NCI-H1930 (cell line): ENCODE measurements at regions not wholly inside any gene's neighbourhood (a gene's known extent, or its start where the extent isn't known, plus 50 kb on each side); places are given as distances from the start of the nearest gene placed in this dataset.
"Not testable (repeated sequence)": the region's sequence is repeated elsewhere in the genome, so short reads cannot be mapped to it uniquely, and the experiment has no call there.

Experiments used
- DNase-seq, 2 experiments: peaks; one replicate each; lab custom pipeline; 2025; lab: John Stamatoyannopoulos, UW

DNA sequence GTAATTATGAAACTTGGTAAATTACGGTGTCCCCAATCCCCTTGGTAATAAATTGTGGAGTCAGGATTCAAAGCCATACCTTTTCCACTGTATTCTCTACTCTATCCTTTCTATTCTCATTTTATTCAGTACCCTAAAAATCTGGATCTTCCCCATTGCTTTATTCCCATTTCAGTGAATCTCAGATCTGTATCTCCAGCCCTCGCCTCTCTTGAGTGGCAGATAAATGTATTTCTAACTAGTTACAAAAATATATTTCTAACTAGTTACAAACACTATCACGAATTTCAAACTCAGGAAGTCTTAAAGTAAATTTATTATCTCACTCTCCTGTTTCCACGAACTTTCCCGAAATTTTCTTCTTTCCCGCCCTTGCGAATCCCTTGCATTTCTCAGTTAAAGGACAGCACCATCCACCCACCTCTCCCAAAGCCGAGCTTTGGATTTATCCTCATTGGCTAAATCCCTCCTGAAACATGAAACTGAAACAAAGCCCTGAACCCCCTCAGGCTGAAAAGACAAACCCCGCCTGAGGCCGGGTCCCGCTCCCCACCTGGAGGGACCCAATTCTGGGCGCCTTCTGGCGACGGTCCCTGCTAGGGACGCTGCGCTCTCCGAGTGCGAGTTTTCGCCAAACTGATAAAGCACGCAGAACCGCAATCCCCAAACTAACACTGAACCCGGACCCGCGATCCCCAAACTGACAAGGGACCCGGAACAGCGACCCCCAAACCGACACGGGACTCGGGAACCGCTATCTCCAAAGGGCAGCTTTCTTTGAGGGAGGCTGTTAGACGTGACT lies 164.3 kb upstream of the PABPC3 start:
- DNase-seq = no peak

DNA sequence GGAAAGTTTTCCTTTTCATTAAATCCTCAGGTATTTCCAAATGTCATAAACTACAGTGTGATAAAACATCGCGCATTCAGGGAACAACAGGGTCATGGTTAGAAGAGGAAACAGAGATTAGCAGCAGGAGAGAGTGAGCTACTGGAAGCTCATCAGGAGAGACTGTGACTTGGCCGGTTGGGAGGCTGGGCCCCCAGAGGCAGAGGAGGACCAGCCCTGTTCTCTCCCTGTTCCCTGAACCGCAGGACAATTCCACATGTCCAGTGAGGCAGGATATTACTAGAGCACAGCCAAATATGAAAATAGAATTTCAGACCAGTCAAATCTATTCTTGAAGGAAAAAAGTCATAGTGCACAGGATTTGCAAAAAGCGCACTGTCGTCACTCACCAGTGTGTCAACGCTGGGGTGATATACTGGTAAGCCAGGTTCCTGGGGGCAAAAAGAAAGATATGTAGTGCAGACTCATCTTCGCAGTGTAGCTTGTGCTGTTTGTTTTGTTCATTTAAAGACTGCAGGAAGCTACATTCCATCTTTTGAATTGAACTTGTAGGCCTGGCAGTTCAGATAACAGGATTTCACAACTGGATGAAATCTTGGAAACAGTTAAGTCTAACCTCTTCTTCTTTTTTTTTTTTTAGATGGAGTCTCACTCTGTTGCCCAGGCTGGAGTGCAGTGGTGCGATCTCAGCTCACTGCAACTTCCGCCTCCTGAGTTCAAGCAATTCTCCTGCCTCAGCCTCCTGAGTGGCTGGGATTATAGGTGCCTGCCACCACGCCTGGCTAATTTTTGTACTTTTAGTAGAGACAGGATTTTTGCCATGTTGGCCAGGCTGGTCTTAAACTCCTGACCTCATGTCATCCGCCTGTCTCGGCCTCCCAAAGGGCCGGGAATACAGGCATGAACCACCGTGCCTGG lies 162.6 kb upstream of the PABPC3 start:
- DNase-seq = not testable (repeated sequence)

DNA sequence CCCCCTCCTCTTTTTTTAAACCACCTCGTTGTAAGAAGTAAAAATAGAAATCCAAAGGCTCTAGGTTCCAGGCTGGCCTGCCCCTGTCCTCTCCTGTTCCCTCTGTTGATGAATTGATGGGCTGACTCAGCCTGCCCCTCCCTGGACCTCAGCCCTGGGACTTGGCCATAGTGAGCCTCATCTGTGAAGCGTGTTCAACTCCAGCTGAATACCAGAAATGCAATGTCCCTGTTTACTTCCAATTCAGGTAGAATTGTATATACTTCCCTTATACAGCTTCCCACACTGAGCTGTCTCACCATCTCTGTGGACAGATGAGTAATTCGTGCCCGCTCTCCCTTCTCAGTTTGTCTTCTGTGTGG lies 161.9 kb upstream of the PABPC3 start:
- DNase-seq = not testable (repeated sequence)

DNA sequence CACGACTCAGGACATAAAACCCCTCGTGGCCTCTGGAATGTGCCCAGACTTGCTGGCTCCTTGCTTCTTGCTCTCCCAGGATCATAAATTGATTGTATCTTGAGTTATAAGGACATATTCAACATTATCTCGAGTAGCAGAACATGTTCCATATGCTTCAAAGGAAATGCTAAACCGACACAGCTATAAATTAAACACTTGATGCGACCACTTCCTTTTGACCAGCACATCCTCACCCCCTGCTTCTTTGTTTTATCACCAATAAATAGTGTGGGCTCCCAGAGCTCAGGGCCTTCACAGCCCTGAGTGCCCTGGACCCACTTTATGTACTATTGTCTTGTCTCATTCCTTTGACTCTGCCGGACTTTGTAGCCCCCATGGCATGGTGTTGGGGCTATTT lies 157.0 kb upstream of the PABPC3 start:
- no peak for DNase-seq

DNA sequence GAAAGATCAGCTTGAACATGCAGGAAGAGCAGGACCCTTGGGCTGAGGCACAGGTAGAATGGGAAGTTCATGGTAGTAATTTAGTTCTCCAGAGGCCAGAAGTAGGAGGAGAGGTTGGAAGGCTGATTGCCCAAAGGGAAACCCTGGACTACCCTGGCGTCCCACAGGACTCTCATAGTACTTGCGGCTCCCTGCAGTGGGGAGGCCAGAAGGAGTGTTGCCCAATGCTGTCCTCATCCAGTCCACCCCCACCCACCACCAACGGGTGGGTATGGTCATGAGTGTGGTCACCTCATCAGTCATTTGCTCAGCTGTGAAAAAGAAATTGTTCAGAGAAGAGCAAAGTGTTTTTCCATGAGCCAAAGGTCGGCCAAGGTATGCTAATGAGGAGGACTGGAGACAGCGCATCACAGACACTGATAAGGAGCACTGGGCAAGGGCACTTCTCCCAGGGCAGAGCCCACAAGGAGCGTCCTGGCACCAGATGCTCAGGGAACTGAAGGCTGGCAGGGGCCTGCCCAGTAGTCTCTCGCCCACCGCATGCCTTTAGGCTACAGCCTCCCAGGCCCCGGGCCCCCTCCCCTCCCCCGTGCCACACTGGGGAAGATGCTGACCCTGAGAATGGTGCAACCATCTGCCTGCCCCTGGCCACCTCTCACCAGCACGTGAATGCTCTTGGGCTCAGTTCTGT lies 154.8 kb upstream of the PABPC3 start:
- DNase-seq = not testable (repeated sequence)

DNA sequence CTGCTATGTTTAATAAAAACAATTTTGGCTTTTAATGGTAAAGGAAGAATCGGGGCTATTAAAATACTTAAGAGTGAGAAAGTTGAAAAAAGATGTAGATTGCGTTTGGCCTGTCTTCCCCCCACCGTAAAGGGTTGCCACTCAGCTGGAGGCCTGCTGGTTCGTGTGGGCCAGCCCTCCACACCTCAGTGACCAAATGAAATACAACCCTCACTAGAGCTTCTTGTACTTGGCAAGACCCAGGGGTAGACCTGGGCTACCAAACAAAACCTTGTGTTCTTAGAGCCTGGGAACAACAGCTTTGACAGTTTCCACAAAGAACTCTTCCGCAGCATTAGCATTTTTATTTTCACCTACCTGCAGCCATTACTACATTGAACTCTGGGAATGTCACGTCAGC lies 152.8 kb upstream of the PABPC3 start:
- no peak for DNase-seq

DNA sequence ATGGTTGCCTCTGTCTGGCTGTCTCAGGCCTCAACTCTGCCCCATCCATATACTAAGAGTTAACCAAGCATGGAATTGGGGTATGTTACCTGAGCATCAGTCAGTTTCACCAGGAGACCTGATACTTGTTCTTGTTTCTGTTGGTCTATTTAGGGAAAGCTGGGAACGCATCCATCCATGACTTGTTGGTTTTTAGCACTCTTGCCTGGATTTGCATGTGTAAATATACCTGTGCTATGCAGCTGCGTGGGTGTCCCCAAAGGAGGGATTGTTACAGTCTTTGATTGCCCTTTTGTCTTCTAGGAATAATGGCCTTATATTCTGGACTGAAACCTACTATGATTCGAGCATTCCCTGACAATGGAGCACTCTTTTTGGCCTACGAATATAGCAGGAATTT lies 151.9 kb upstream of the PABPC3 start:
- not testable (repeated sequence) for DNase-seq

DNA sequence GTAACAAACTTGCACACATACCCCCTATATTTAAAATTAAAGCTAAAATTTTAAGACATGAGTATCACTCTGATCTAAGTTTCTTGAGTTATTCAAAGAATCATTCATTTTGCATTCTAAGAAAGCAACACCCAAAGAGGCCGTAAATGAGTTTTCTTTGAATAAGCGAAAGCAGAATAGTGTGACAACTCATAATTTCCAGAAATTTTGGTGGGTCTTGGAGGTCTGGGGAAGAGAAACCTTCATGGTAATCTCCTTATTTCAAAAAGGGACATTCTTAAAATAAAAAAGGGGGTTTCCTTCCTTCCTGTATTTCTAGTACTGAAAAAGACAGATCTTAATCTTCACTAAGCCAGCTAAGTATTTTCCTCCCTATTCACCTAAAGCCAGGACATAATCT lies 147.0 kb upstream of the PABPC3 start:
- not testable (repeated sequence) for DNase-seq

DNA sequence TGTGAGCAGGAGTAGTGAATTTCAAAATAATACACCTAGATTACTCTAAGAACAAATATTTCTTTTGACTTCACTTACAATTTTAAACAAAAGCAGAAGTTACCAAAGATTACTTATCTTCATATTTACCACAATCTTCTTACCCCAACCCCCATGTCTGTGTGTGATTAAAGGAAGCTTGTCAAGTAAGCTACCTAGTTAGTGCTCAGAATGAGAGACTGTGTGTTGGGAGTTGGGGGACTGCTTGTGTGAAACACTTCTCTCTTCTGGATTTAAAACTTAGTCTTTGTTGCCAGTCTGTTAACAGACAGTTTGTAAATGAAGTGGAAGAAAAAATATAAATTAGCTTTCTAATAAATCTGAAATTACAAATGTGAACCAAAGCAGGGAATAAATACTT lies 145.3 kb upstream of the PABPC3 start:
- DNase-seq = not testable (repeated sequence)

DNA sequence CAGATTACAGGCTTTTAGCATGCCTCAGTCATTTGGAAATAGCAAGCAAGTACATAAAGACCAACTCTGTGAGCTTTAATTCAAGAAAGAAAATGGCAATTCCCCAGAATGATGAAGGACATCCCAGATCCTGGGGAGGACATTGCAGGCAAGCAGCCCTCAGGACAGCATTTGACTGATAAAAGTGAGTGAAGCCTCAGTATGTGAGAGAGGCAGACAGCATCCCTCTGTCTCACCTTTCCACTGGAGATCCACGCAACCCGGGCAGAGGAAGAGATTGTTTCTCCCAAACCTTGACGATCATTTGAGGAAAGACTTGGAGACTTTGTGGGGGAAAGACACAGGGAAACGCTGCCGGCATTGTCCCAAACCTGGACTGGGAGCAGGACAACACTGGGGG lies 128.0 kb upstream of the PABPC3 start:
- DNase-seq = not testable (repeated sequence)

DNA sequence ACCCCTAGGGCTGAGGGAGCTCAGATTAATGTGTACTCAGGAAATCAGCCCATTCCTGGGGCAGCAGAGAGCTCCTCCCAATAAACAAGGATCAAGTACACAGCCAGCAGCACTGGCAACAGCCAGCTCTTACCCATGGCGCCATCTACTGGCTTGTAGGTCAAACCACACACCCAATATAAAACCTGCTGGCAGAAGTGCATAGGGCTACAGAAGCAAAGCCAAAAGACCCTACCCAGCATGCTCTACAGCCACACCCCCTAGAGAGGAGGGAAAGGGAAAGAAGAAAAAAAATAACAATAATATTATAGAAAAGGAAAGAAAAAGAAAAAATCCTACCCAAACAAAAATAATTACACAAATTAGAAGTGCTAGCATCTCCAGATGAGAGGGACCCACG lies 127.5 kb upstream of the PABPC3 start:
- DNase-seq = not testable (repeated sequence)

DNA sequence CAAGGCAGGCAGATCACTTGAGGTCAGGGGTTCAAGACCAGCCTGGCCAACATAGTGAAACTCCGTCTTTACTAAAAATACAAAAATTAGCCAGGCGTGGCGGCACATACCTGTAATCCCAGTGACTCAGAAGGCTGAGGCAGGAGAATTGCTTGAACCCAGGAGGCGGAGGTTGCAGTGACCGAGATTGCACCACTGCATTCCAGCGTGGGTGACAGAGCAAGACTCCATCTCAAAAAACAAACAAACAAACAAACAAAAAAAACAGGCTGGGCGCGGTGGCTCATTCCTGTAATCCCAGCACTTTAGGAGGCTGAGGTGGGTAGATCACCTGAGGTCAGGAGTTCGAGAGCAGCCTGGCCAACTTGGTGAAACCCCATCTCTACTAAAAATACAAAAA lies 122.8 kb upstream of the PABPC3 start:
- DNase-seq = not testable (repeated sequence)

DNA sequence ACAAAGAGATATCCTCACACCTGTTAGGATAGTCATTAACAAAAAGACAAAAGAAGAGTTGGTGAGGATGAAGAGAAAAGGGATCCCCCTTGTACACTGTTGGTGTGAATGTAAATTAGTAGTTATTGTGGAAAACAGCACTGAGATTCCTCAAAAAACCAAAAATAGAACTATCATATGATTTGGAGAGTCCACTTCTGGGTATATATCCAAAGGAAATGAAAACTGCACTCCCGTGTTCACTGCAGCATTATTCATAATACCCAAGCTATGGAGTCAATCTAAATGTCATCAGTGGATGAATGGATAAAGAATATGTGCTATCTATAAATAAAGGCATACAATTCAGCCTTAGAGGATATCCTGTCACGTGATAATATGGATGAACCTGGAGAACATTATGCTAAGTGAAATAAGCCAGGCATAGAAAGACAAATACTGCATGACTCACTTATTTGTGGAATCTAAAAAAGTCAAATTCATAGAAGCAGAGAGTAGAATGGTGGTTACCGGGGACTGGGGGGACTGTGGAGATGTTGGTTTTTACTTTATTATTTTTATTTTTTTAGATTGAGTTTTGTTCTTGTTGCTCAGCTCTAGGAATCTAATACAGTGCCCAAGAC lies 114.6 kb upstream of the PABPC3 start:
- DNase-seq = not testable (repeated sequence)

DNA sequence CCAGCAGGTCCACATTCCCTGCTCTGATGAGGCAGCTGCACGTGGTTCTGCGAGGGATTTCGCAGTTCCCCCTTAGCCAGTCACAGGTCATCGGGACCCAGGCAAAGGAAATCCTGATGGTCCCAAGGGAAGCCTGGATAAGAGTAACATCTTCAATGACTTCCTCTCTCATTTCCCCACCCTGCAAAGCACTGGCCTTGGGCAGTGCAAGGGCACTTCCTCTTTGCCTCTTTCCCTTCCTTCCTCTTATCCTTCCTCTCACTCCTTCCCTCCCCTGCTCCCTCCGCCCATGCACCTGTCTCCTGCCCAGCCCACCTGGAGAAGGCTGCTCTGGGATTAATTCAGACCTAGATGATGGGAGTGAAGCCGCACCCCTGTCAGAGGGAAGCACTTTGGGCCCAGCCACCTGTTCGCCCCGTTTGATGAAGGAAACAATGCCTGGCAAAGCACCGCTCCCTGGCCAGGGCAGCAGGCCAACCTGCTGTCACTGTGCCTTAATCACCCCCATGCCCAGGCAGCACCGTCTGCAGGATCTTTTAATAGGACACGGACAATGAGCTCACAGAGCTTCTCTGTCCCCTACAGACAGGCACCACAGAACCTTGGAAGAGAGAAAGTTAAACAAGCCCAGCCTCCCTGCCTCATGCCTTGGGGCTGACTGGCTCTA lies 113.5 kb upstream of the PABPC3 start:
- no peak for DNase-seq

DNA sequence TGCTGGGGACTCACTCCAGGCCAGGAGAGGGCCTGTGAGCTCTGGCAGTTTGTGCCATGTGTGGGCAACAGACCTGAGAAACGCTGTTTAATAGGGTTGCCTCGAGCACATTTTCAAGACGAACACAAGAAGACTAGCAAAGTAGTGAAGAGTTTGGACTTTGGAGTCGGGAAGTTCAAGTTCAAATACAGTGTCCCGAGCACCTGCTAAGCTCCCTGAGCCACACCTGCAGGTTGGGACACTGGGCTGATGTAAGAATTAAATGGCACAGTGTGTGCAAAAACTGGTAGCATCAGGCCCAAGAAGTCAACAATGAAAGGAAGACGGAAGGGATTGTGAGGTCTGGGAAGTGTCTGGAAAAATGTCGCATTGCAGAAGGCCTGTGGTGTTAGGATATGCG lies 112.8 kb upstream of the PABPC3 start:
- no peak for DNase-seq

DNA sequence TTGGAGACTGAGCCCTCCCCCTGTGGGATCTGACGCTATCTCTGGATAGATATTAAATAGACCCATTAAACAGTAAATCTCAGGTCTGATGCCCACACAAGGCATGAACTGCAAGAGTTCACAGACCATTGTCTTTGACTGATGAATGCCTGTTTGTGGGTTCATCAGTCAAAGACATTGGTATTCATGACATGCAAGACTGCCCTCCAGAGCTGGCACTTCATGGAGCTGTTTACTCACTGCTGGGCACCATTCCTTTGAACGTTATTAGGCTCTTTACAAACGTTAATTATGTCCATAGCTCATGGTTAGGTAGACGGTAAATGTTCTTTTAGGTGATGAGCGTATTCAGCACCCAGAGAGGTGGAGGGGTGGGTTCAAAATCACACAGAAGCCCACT lies 111.8 kb upstream of the PABPC3 start:
- no peak for DNase-seq

DNA sequence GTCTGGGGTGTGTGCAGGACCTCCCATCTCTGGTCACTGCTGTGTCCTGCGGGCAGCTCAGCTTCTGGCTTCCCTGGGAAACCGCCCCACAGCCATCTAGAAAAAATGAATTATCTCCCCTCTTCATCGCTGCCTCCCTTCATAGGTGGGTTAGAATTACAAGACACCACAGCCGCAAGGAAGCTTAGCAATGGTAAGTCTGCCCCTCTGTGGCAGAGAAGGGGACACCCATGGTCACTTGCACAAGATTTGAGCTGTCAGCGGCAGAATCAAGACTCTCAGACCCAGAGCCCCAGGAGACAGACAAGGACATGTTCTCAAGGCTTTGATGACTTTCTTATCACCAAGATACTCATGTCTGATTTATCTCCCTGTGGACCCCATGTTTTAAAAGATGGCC lies 110.8 kb upstream of the PABPC3 start:
- DNase-seq = no peak

DNA sequence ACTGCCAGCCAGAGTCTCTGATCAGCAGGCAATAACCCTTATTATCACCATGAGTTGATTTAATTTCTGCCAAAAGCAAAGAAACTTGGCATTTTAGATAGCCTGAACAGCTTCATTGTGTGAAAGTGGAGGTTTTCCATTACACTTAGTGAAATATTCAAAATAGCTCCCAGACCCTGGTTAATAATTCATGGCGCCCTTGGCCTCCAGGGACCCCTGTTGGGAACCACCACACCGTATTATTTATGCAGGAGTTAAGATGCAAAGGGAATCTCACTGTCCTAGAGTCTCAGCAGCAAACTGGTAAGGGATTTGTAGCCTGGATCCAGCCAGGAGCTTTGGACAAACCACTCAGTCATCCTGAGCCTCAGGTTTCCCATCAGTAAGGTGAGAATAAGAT lies 110.0 kb upstream of the PABPC3 start:
- DNase-seq = no peak

DNA sequence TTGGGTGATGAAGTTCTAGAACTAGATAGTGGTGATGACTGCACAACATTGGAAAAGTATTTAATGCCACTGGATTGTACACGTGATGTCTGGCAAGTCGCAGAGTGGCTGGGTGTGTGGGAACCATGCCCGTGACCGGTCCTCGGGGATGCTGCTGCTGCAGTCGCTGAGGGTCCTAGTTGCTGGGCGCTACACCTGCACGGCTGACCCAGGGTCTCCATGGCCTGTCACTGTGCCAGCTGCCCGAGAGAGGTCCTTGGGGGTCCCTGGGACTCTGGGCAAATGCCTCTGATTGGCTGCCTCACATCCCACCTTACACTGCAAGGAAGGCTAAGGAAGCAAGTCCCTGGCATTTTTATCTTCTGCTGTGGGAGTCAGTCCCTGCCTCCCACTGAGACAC lies 109.1 kb upstream of the PABPC3 start:
- no peak for DNase-seq

DNA sequence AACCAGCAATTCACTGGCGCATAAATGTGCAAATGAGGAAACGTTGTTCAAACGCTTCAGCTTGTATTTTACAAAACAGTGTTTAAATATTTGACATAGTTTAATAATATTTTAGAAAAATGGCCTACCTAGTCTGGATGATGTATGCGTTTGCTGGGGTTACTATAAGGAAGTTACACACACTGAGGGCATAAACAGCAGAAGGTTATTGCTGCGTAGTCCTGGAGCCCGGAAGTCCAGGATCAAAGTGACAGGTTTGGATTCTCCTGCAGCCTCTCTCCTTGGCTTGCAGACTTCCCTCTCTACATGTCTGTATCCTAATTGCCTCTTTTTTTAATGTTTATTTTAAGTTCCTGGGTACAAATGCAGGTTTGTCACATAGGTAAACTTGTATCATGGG lies 106.0 kb upstream of the PABPC3 start:
- not testable (repeated sequence) for DNase-seq

DNA sequence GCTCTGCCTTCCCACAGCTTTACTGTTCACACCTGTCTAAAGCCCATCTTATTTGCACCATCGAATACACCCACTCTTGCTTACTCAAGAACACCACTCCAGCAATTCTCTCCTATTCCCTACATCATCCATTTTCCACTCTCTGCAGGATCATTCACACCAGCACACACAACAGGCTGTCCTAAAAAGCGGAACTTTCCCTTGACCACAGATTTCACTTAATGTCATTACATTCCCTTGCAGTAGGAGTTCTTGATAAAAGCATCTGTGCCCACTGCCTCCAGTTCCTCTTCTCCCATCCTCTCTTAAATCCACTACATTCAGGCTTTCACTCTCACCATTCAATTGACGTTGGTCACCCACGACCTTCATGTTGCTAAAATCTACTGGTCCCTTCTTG lies 103.0 kb upstream of the PABPC3 start:
- DNase-seq = not testable (repeated sequence)
